HL-60 (cell line): ENCODE measurements at regions not wholly inside any gene's neighbourhood (a gene's known extent, or its start where the extent isn't known, plus 50 kb on each side); places are given as distances from the start of the nearest gene placed in this dataset.

ENCODE experiments used
- POLR2AphosphoS5 ChIP-seq: IDR thresholded peaks from 2 replicates; pipeline ENCODE4 v1.6.1; 2012; ENCODE audit warnings: low read depth
- SPI1 ChIP-seq: IDR thresholded peaks from 2 replicates; pipeline ENCODE4 v1.6.1; 2012; ENCODE audit warnings: low read depth, mild to moderate bottlenecking, borderline replicate concordance
- TF ChIP-seq, protein P1 (sequence below): IDR thresholded peaks from one replicate; pipeline ENCODE4 v1.5.1; 2011; ENCODE audit warnings: low read length, control low read depth, inconsistent platforms; ENCODE audit not compliant: insufficient read depth

GRCh38 chr2:16350211-16350610, 315.4 kb downstream of the CYRIA start:
- TF ChIP-seq, protein P1, sequence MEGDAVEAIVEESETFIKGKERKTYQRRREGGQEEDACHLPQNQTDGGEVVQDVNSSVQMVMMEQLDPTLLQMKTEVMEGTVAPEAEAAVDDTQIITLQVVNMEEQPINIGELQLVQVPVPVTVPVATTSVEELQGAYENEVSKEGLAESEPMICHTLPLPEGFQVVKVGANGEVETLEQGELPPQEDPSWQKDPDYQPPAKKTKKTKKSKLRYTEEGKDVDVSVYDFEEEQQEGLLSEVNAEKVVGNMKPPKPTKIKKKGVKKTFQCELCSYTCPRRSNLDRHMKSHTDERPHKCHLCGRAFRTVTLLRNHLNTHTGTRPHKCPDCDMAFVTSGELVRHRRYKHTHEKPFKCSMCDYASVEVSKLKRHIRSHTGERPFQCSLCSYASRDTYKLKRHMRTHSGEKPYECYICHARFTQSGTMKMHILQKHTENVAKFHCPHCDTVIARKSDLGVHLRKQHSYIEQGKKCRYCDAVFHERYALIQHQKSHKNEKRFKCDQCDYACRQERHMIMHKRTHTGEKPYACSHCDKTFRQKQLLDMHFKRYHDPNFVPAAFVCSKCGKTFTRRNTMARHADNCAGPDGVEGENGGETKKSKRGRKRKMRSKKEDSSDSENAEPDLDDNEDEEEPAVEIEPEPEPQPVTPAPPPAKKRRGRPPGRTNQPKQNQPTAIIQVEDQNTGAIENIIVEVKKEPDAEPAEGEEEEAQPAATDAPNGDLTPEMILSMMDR, result no peak
- no peak for TF ChIP-seq POLR2AphosphoS5
- no peak for TF ChIP-seq SPI1
